A673 (cell line): ENCODE measurements at regions not wholly inside any gene's neighbourhood (a gene's known extent, or its start where the extent isn't known, plus 50 kb on each side); places are given as distances from the start of the nearest gene placed in this dataset.

ENCODE experiments used
- BruUV-seq: library from RNA; stranded (reverse); fragments of 400-500 nt; replicated peaks from 2 replicates; lab custom pipeline; 2021; lab: Mats Ljungman, UMichigan
- CTCF ChIA-PET: fragments of 300-600 bp; sonication (Branson Sonifier 250); formaldehyde crosslinking; loops from one replicate; lab custom pipeline; 2022; ENCODE audit warnings: antibody characterized with exemption; lab: Charles Lee
- POLR2A ChIA-PET: fragments of 300-600 bp; sonication (Branson Sonifier 250); formaldehyde crosslinking; loops from one replicate; lab custom pipeline; 2022; ENCODE audit warnings: antibody characterized with exemption; ENCODE audit not compliant: low non-redundant PET; lab: Charles Lee
- DNase-seq: peaks from one replicate; pipeline ENCODE4 v3.0.0-alpha.2; 2015; ENCODE audit warnings: low spot score
- H3K27ac ChIP-seq: fragments of 200-600 bp; sonication (generic); 2 replicates; pipeline ENCODE4 v1.5.1; 2016; ENCODE audit warnings: mixed run types, low read depth, mild to moderate bottlenecking, mixed read lengths, antibody characterized with exemption, low read length; ENCODE audit not compliant: poor library complexity, severe bottlenecking
- H3K27me3 ChIP-seq: fragments of 200-600 bp; sonication (generic); replicated peaks from 2 replicates; pipeline ENCODE4 v1.6.1; 2017; ENCODE audit warnings: mixed run types, low read depth, mild to moderate bottlenecking, mixed read lengths, antibody characterized with exemption, low read length; ENCODE audit not compliant: insufficient read depth, poor library complexity
- H3K36me3 ChIP-seq: fragments of 200-600 bp; sonication (generic); 2 replicates; pipeline ENCODE4 v1.6.1; 2016; ENCODE audit warnings: mixed run types, mild to moderate bottlenecking, mixed read lengths, antibody characterized with exemption, low read length; ENCODE audit not compliant: insufficient read depth, poor library complexity, severe bottlenecking
- H3K4me1 ChIP-seq: fragments of 200-600 bp; sonication (generic); 2 replicates; pipeline ENCODE4 v1.6.1; 2017; ENCODE audit warnings: mixed run types, mild to moderate bottlenecking, mixed read lengths, antibody characterized with exemption, low read length; ENCODE audit not compliant: insufficient read depth, poor library complexity, severe bottlenecking
- H3K4me3 ChIP-seq: fragments of 200-600 bp; sonication (generic); 2 replicates; pipeline ENCODE4 v1.5.1; 2016; ENCODE audit warnings: low read depth, mixed run types, mild to moderate bottlenecking, mixed read lengths, low read length; ENCODE audit not compliant: poor library complexity, severe bottlenecking
- H3K9me3 ChIP-seq: fragments of 200-600 bp; sonication (generic); 2 replicates; pipeline ENCODE4 v1.6.1; 2016; ENCODE audit warnings: mixed run types, low read depth, mild to moderate bottlenecking, mixed read lengths, antibody characterized with exemption, low read length; ENCODE audit not compliant: poor library complexity, severe bottlenecking
- CTCF ChIP-seq: fragments of 300-800, 200-600 bp; sonication (generic); conservative IDR thresholded peaks from 2 replicates; pipeline ENCODE4 v1.5.1; 2017; ENCODE audit warnings: low read depth, mild to moderate bottlenecking, antibody characterized with exemption, low read length, moderate library complexity, mixed read lengths
- EZH2 ChIP-seq: fragments of 200-600 bp; sonication (generic); IDR thresholded peaks from 2 replicates; pipeline ENCODE4 v1.6.1; 2017; ENCODE audit warnings: borderline replicate concordance, low read depth, mild to moderate bottlenecking, mixed read lengths, antibody characterized with exemption, low read length; ENCODE audit not compliant: poor library complexity, severe bottlenecking
- intact Hi-C: fragments of 100-400 bp; cut with micrococcal nuclease; formaldehyde crosslinking; loops from one replicate; pipeline ENCODE4 v1.10.0; 2022; ENCODE audit not compliant: unreplicated experiment

DNA sequence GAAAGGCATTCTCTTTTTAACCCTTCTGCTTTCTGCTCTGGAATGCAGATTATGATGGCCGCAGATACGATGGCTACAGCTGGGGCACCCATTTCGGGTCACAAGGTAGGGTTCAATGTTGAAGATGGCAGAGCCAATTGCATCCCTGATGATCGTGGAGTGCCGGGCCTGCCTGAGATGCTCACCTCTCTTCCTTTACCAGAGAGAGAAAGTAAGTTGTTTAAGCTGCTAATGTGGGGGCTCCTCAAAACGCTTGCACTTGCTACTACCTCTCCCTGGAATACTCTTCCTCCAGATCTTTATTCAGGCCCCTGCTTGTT is 50.8 kb upstream of the PRDM11 start:
- H3K4me3 ChIP-seq, result no peak overlapping the region
- DNase-seq, result no peak
- no peaks in the 10 kb centered on the region for H3K4me1 ChIP-seq
- H3K36me3 ChIP-seq, result no peaks in the 10 kb centered on the region
- intact Hi-C loops, result no loop called here
- ChIA-PET CTCF (interaction anchor here (1.1 to 2.0 kb wide), 2 partner anchors 15 to 159 kb away, joined by 3 to 6 read pairs; no protein-coding TSS in a partner anchor), POLR2A (no interaction called here)
- H3K9me3 ChIP-seq, result no peaks in the 10 kb centered on the region
- H3K27me3 ChIP-seq, result peaks cover 53% of the 10 kb centered on the region
- no peak for TF ChIP-seq CTCF
- no peak for TF ChIP-seq EZH2
- no TSS peak for BruUV-seq
- no peak overlapping the region for H3K27ac ChIP-seq

- no TSS peak for BruUV-seq
These were observed 49.8 kb upstream of the PRDM11 start for GRCh38 chr11:45096636-45097035.

More at GRCh38 chr11:45096636-45097035, 49.8 kb upstream of the PRDM11 start:
- H3K4me1 ChIP-seq, result no peaks in the 10 kb centered on the region
- DNase-seq, result no peak
- no peak overlapping the region for H3K4me3 ChIP-seq
- POLR2A ChIA-PET, result no interaction called here
- TF ChIP-seq CTCF, result no peak
- TF ChIP-seq EZH2, result no peak
- peaks cover 56% of the 10 kb centered on the region for H3K27me3 ChIP-seq
- CTCF ChIA-PET, result no interaction called here
- no peaks in the 10 kb centered on the region for H3K36me3 ChIP-seq
- no peak overlapping the region for H3K27ac ChIP-seq
- intact Hi-C loops, result no loop called here
- no peaks in the 10 kb centered on the region for H3K9me3 ChIP-seq
